HPDE6-E6E7 (cell line): ENCODE measurements at regions not wholly inside any gene's neighbourhood (a gene's known extent, or its start where the extent isn't known, plus 50 kb on each side); places are given as distances from the start of the nearest gene placed in this dataset.
"Not testable (repeated sequence)": the region's sequence is repeated elsewhere in the genome, so short reads cannot be mapped to it uniquely, and the experiment has no call there.

ENCODE experiments used
- DNase-seq: peaks from one replicate; pipeline ENCODE4 v3.0.0; 2011; ENCODE audit warnings: missing footprints; ENCODE audit errors: extremely low spot score

- DNase-seq = no peak
Observed at GRCh38 chr1:243996223-243996622, 54.9 kb upstream of the ZBTB18 start.

GRCh38 chr1:243991650-243992049, 59.4 kb upstream of the ZBTB18 start:
- DNase-seq = no peak

GRCh38 chr1:243984788-243985187, 66.3 kb upstream of the ZBTB18 start:
- DNase-seq = no peak

- DNase-seq = no peak
Observed at GRCh38 chr1:243982447-243983018, 68.5 kb upstream of the ZBTB18 start.

GRCh38 chr1:243980471-243980870, 70.6 kb upstream of the ZBTB18 start:
- no peak for DNase-seq

DNA sequence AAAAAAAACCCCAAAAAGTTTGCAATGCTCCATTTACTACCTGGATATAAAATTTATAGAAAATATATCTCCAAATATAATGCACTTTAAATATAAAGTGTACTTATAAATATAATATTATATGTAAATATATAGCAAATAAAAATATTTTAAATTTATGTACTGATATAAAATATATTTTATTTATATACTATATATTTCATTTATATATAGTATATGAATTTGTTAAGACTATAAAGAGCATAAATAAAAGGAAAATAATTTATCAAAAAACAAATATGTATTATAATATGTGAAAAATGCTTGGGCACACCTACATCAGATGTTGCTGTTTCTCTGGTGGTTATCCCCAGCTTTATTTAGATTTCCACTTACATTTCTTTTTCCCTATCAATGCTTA, 71.0 kb upstream of the ZBTB18 start:
- DNase-seq = no peak

DNA sequence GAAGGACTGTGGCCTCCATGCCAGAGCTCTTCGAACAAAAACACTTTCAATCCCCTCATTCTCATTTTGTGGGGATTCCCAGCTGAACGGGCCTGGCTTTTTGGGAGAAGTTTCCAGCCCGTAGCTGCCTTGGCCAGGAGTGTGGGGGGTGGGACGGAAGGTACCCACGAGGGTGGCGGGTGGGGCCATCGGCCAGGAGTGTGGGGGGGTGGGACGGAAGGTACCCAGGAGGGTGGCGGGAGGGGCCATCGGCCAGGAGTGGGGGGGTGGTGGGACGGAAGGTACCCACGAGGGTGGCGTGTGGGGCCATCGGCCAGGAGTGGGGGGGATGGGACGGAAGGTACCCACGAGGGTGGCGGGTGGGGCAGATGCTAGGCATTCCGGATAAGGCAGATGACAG, 71.7 kb upstream of the ZBTB18 start:
- no peak for DNase-seq

DNA sequence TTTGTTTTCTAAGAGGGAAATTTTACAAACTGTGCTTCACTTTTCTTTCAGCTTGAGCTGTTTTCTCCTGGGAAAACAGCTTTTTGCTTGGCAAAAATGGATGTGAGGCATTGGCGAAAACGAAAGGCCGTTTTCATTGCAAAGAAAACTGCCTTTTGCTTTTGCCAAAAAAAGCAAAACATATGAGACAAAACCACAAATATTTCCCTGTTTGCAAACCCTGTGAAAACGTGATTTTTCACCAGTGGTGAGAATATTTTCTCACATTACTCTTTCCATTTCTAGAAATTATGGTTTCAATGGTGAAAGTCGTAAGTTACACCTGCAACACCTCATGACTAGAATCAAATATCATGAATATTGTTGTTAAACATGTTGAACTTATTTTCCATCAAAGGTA, 74.0 kb upstream of the ZBTB18 start:
- no peak for DNase-seq

DNA sequence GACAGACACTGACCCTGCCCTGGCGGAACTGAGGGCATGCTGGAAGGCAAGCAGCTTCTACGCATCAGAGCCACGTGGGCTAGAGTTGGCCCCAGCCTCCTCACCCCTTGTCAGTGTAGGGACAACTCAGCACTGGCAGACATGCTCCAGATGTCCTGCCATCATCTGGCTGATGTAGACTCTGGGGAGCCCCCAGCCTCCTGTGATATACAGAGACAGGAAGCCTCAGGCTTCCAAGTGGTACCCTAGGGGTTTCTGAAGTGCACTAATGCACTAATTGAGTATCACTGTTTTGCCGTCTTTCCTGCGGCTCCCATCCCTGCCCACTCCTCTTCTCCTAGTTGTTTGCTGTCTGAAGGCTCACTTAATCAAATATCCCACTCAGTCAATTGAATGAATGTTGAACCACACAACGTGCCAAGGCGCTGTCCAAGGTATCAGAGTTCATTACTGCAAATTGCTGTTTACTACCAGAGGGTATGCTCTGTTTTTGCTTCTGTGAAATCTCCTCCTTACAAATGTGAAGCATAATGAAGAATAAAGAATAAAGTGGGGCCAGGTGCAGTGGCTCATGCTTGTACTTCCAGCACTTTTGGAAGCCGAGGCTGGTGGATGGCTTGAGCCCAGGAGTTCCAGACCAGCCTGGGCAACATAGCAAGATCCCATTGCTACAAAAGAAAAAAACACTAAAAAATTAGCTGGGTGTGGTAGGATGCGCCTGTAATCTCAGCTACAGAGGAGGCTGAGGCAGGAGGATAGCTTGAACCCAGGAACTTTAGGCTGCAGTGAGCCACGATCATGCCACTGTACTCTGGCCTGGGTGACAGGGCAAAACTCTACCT, 76.4 kb upstream of the ZBTB18 start:
- no peak for DNase-seq

GRCh38 chr1:243973169-243973568, 77.9 kb upstream of the ZBTB18 start:
- no peak for DNase-seq

DNA sequence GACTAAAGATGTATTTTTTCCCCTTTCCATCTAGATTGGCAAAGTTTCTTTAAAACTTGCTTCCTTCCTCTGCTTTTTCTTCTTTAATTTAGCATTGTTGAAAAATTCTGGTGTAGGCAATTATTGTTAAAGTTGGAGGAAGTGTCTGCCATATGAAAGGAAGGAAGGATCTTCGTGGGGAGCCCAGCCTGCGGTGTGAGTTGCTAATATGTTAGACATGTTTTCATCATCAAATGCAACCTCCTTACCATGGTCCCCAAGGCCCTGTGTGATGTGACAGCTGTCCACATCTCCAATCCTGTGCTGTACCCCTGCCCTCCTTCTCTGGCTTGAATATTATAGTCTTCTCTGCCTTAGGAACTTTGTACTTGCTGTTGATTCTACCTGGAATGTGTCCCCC, 81.0 kb upstream of the ZBTB18 start:
- no peak for DNase-seq

GRCh38 chr1:243968413-243968812, 82.7 kb upstream of the ZBTB18 start:
- DNase-seq = no peak

DNA sequence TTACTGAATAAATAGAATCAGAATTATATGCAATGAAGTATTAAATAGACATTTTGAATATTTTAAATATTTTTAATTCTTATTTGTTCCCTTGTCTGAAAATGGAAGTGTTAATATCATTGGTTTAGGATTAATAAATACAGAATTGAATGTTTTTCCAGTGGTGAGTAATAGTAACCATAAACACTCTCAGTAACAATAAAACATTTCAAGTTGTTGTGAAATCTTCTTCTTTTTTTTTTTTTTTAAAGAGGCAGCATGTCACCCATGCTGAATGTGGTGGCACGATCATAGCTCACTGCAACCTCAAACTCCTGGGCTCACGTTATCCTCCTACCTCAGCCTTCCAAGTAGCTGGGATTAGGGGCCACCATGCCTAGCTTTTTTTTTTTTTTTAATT, 86.2 kb upstream of the ZBTB18 start:
- no peak for DNase-seq

GRCh38 chr1:243963571-243963970, 87.5 kb upstream of the ZBTB18 start:
- no peak for DNase-seq

- DNase-seq = no peak
Observed at GRCh38 chr1:243962541-243962940, 88.5 kb upstream of the ZBTB18 start.

GRCh38 chr1:243959998-243960397, 91.1 kb upstream of the ZBTB18 start:
- DNase-seq = no peak

- DNase-seq = no peak
Observed at GRCh38 chr1:243957141-243957540, 93.9 kb upstream of the ZBTB18 start.

DNA sequence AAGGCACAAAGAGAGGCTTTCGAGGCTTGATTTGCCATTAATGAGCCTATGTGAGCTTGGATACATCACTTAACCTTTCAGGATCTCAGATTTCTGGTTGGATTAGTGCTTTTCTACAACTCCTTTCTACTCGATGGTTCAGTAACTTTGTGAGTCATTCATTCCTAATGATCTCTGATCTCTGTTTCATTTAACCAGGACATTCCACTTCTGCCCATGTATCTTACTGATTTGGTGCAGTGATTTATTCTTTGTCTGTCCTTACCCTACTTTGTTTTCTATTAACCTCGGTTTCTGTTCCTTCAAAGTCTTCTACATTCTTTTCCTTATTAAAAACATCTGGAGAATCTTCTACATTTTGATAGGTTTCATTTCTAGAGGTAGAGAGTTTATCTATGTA, 94.6 kb upstream of the ZBTB18 start:
- DNase-seq = no peak

DNA sequence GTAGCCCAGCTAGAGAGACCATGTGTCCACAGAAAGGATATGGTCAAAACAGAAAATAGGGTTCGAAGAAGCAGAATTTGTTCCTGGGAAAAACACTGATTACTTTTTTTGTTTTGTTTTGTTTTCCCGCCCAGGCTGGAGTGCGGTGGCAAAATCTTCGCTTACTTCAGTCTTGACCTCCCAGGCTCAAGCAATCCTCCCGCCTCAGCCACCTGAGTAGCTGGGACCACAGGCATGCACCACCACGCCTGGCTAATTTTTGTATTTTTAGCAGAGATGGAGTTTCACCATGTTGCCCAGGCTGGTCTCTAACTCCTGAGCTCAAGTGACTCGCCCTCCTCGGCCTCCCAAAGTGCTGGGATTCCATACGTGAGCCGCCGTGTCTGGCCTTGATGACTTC, 99.9 kb upstream of the ZBTB18 start:
- DNase-seq = not testable (repeated sequence)

DNA sequence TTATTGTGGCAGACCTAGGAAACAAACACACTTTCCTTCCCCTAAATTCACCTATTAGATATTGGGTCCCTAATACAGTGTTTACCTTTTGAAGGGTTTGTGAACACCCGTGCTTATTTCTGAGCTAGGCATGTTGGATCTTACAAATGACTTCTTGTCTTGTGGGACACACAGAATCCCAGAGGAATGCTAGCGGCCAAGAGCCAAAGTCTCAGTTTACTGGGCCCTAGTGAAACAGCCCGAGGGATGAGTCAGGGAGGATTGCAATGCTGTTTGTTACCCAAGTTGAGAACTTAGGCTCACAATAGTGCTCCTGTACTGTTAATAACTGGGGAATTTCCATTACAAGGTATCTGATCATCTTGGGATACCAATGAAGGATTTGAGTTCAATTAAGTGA, 100.1 kb upstream of the AKT3 start:
- DNase-seq = no peak

DNA sequence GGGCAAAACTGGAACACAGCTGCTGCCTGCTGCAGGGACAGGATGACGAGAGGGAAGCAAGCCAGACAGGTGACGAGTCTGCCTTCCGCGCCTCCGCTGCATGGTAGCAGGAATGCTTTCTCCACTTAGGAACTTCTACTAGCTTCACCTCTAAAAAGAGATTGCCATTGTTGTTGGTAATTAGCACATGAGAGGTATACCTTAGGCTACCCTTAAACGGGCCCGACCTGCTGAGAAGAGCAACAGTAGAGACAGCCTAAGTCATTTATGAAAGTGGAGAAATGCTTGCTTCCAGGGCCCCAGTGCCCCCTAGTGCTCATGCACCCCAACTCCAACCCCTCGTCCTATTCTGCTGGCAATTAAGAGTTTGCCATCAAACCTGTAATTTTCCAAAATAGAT, 96.9 kb upstream of the AKT3 start:
- DNase-seq = no peak

GRCh38 chr1:243946253-243946652, 96.2 kb upstream of the AKT3 start:
- DNase-seq = no peak

- DNase-seq = no peak
Observed at GRCh38 chr1:243945727-243946126, 95.7 kb upstream of the AKT3 start.
